GM13976 (cell line): ENCODE measurements at regions not wholly inside any gene's neighbourhood (a gene's known extent, or its start where the extent isn't known, plus 50 kb on each side); places are given as distances from the start of the nearest gene placed in this dataset.
"Not testable (repeated sequence)": the region's sequence is repeated elsewhere in the genome, so short reads cannot be mapped to it uniquely, and the experiment has no call there.

Experiments
- DNase-seq: peaks from one replicate; pipeline ENCODE4 v3.0.0; 2012; ENCODE audit warnings: low spot score
- in situ Hi-C: fragments of 300-500 bp; cut with MboI; formaldehyde crosslinking; loops from one replicate; pipeline ENCODE4 v1.12.0; 2022; ENCODE audit warnings: low sequenced_read_pairs, mixed read lengths, inconsistent platforms; ENCODE audit not compliant: unreplicated experiment

- in situ Hi-C loops, DNase-seq: not testable (repeated sequence)
Observed at GRCh38 chr1:120288814-120289600, 112.7 kb upstream of the SEC22B start.

DNA sequence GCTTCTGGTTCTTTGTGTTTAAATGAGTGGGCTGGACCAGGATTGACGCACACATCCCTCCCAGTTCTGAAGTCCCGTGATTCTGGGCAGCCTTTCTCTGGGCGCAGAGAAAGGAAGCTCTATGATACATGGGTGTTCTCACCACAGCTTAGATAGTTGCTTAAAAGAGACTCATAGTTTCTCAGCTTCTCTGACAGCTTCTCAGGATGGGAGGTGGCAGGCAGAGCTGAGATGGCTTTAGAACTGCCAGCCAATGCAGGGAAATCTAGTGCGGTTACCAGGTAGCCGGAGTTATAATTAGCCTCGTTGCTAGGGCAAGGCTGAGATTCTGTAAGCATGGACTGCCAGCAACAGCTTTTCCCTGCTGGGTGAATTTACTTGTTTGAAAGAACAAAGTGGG lies 111.8 kb upstream of the SEC22B start:
- in situ Hi-C loops, DNase-seq: not testable (repeated sequence)

GRCh38 chr1:120282744-120283464 lies 106.6 kb upstream of the SEC22B start:
- DNase-seq, in situ Hi-C loops: not testable (repeated sequence)

GRCh38 chr1:120278259-120278610 lies 101.9 kb upstream of the SEC22B start:
- DNase-seq, in situ Hi-C loops: not testable (repeated sequence)

- in situ Hi-C loops, DNase-seq: not testable (repeated sequence)
Observed at GRCh38 chr1:120277428-120278258, 101.3 kb upstream of the SEC22B start.

- in situ Hi-C loops, DNase-seq: not testable (repeated sequence)
Observed at GRCh38 chr1:120276710-120277109, 100.4 kb upstream of the SEC22B start.

- DNase-seq, in situ Hi-C loops: not testable (repeated sequence)
Observed at GRCh38 chr1:120274438-120274837, 98.1 kb upstream of the SEC22B start.

DNA sequence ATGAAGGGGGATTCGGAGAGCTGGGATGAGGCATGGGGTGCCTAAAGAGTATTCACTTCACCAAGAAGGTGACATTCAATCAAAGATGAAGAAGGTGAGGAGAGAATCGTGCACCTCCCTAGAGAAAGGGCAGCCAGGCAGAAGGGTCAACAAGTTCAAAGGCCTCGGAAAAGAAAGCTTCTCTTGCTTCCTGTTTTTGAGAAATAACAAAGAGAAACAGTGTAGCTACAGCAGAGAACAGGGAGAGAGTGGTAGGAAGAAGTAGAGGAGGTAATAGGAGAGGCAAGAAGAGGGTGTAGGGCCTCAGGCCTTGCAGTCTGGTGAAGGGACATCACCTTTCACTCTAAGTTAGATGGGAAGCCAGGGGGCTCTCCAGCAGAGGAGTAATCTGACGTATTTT lies 97.0 kb upstream of the SEC22B start:
- DNase-seq, in situ Hi-C loops: not testable (repeated sequence)

DNA sequence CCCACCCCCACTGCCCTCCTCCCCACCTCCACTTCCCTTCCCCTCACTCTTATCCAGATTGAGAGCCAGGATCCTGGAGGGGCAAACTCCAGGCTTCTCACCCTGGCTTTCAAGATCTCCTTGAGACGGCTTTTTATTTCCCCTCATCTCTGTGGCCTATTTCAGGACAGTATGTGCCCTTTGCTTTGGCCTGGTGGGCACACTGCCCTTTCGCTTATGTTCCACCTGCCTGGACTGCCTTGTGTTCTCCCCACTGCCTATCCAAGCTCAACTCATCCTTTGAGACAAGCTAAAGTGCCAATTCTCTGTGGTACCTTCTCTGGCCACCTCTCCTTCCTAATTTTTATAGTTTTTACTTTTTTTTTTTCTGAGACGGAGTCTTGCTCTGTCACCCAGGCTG lies 95.9 kb upstream of the SEC22B start:
- in situ Hi-C loops, DNase-seq: not testable (repeated sequence)

GRCh38 chr1:120271561-120272221 lies 95.4 kb upstream of the SEC22B start:
- in situ Hi-C loops, DNase-seq: not testable (repeated sequence)

DNA sequence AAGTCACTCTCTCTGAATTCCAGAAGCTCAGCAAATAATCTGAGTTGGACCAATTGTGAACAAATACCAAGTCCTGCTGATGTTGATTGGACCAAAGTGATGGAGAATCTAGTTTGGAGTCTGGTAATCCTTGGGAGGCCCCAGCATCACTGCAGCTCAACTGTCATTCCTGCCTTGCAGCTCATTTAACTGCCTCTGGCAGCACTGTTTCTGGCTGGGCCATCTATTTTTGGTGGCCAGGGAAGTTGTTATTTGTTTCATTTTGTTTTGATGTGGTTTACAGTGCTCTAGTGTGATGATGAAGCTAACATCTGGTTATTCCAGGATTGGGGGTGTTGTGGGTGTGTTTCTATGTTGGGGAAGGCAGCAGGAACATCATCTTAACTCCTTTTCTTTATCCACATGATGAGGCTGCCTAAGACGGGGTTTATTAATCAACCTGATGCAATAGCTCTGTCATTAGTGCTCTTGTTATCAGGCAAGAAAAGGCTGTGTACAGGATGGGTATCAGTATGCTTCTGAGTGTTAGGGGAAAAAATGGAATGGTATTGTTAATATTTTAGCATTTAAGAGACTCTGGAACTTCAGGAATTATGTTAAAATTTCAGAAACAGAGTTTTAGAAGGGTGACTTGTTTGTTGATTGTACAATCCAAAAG lies 91.7 kb upstream of the SEC22B start:
- DNase-seq, in situ Hi-C loops: not testable (repeated sequence)

GRCh38 chr1:120264564-120264963 lies 88.2 kb upstream of the SEC22B start:
- in situ Hi-C loops, DNase-seq: not testable (repeated sequence)

- in situ Hi-C loops, DNase-seq: not testable (repeated sequence)
Observed at GRCh38 chr1:120262791-120263751, 86.8 kb upstream of the SEC22B start.

GRCh38 chr1:120257778-120258105 lies 81.4 kb upstream of the SEC22B start:
- DNase-seq, in situ Hi-C loops: not testable (repeated sequence)

- DNase-seq, in situ Hi-C loops: not testable (repeated sequence)
Observed at GRCh38 chr1:120257064-120257777, 80.9 kb upstream of the SEC22B start.

- DNase-seq, in situ Hi-C loops: not testable (repeated sequence)
Observed at GRCh38 chr1:120250756-120251155, 74.4 kb upstream of the SEC22B start.
